ENCODE measurements at regions not wholly inside any gene's neighbourhood (a gene's known extent, or its start where the extent isn't known, plus 50 kb on each side); places are given as distances from the start of the nearest gene placed in this dataset.

DNA sequence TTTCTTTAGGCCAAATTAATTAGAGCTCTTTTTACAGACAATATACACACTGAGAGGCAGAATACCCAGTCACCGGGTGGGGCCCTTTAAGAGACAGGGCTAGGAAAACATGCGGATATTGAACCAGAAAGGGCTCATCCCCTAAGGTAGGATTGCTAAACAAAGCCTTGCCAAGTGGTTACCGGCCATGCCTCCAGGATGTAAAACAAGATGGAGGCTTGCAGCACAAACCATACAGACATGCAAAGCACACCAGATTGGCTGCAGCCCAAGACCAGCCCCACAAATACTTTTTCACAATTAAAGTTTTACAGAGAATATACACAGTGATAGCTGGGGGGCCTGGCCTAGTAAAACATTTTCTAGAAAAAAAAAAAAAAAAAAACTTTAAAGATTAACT is 210.0 kb downstream of the KLHL4 start:
- H3K4me3 ChIP-seq (ENCODE audit: low read depth, low read length): no peak overlapping the region
- TF ChIP-seq, protein P1, sequence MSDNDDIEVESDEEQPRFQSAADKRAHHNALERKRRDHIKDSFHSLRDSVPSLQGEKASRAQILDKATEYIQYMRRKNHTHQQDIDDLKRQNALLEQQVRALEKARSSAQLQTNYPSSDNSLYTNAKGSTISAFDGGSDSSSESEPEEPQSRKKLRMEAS (IDR thresholded peaks at IDR 0.05; ENCODE audit: low read depth, low read length): no peak
- no peak for TF ChIP-seq POLR2A (IDR thresholded peaks at IDR 0.05; ENCODE audit: extremely low read depth, insufficient read length)
- TF ChIP-seq MYC (IDR thresholded peaks at IDR 0.05; ENCODE audit: low read depth, low read length): no peak
- TF ChIP-seq, protein P2, sequence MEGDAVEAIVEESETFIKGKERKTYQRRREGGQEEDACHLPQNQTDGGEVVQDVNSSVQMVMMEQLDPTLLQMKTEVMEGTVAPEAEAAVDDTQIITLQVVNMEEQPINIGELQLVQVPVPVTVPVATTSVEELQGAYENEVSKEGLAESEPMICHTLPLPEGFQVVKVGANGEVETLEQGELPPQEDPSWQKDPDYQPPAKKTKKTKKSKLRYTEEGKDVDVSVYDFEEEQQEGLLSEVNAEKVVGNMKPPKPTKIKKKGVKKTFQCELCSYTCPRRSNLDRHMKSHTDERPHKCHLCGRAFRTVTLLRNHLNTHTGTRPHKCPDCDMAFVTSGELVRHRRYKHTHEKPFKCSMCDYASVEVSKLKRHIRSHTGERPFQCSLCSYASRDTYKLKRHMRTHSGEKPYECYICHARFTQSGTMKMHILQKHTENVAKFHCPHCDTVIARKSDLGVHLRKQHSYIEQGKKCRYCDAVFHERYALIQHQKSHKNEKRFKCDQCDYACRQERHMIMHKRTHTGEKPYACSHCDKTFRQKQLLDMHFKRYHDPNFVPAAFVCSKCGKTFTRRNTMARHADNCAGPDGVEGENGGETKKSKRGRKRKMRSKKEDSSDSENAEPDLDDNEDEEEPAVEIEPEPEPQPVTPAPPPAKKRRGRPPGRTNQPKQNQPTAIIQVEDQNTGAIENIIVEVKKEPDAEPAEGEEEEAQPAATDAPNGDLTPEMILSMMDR (IDR thresholded peaks at IDR 0.05; ENCODE audit: low read depth, low read length): no peak
- DNase-seq (ENCODE audit: low read depth): no peak

DNA sequence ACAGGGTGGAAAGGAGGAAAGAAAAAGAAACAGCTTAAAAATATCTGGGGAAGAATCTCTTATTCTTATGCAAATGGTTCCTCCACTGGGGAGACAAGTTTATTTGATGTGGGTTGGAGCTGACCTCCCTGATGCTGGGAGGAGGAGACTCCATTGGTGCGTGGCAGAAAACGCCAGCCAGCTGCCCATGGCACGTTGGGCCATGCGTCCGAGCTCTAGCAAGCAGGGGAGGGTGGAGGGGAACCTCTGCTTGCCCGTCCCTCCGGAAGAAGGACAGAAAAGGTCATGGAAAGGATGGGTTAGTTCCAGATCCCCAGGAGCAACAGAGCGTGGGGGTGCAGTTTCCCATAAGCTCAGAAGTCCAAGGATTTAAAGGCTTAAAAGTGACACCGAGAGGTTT is 210.4 kb downstream of the KLHL4 start:
- H3K4me3 ChIP-seq (ENCODE audit: low read depth, low read length): no peak overlapping the region
- DNase-seq (ENCODE audit: low read depth): no peak
- TF ChIP-seq, protein P2 (IDR thresholded peaks at IDR 0.05; ENCODE audit: low read depth, low read length): no peak
- TF ChIP-seq, protein P1 (IDR thresholded peaks at IDR 0.05; ENCODE audit: low read depth, low read length): no peak
- TF ChIP-seq MYC (IDR thresholded peaks at IDR 0.05; ENCODE audit: low read depth, low read length) (no peak), POLR2A (IDR thresholded peaks at IDR 0.05; ENCODE audit: extremely low read depth, insufficient read length) (no peak)

DNA sequence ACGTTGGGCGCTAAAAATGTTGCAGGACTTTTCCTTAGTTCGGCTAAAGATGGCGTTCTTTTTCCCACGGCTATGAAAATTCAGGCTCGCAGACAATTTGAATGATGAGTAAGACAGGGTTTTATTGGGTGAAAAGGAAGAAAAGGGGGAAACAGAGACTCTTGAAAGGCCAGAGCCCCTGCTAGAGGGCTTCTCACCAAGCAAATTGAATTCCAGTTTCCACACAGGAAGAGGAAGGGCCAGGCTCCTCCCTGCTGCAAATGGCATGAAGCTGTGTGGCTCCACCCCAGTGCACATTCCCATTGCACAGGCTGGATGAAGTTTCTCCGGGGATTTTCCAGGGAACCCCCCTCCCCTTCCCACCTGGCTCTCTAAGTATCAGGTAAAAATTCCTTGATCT is 210.9 kb downstream of the KLHL4 start:
- TF ChIP-seq, protein P2 (IDR thresholded peaks at IDR 0.05; ENCODE audit: low read depth, low read length): no peak
- no peak overlapping the region for H3K4me3 ChIP-seq (ENCODE audit: low read depth, low read length)
- DNase-seq (ENCODE audit: low read depth): no peak

DNA sequence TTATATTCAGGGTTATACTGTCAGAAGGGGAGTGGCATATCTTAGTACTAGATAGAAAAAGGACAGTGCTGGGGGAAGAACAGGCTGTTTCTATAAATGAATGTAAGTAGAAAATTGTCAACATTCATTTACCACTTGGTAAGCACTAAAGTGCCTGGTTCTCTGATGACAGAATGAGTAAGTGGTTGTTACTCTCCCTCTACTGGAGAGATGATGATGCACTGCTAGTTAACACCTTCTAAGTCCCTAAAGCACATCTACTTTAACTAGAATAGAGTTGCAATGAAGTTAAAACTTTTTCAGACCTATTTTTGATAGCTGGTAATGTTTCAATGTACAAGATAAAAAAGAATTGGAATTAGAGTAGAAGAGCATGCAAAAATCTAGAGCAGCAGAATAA is 214.5 kb downstream of the KLHL4 start:
- no peak overlapping the region for H3K4me3 ChIP-seq (ENCODE audit: low read depth, low read length)
- TF ChIP-seq, protein P2 (IDR thresholded peaks at IDR 0.05; ENCODE audit: low read depth, low read length): no peak
- no peak for TF ChIP-seq MYC (IDR thresholded peaks at IDR 0.05; ENCODE audit: low read depth, low read length)
- TF ChIP-seq, protein P1 (IDR thresholded peaks at IDR 0.05; ENCODE audit: low read depth, low read length): no peak
- TF ChIP-seq POLR2A (IDR thresholded peaks at IDR 0.05; ENCODE audit: extremely low read depth, insufficient read length): no peak
- no peak for DNase-seq (ENCODE audit: low read depth)

DNA sequence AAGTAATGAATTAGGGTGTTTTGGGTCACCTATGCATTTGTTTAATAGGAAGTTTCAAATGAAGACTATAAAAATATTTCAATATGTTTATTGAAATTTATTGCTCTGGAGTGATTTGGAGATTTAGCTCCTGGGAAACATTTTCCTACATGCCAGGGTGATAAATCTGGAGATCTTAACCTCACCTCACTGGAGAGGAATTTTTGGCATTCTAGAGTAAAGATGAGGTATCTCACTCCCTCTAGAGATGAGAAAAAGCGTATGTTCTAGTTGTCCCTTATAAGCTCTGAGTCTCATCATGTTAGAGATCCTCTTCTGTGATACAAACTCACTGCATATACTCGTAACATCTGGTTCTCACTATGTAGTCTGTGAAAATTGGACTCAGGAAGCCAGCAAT is 219.0 kb downstream of the KLHL4 start:
- DNase-seq (ENCODE audit: low read depth): no peak
- no peak overlapping the region for H3K4me3 ChIP-seq (ENCODE audit: low read depth, low read length)
- TF ChIP-seq, protein P2 (IDR thresholded peaks at IDR 0.05; ENCODE audit: low read depth, low read length): no peak

DNA sequence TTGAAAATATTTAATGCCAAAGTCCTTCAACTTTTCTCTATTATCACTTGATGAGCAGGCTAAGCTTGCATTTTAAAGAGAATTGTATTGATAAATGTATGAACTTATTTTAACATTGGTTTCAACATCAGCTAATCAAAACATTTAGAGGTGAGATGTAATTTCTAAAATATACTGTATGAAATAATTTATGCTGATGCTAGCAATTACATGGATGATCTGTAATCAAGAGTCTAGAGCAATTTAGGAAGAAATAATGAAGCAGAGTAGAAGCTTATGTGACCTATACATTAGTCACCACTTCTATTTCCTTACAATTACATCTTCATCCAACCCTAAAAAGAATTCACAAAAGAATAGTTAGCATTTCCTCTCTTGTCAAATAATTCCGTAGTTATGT is 226.8 kb downstream of the KLHL4 start:
- DNase-seq (ENCODE audit: low read depth): no peak
- TF ChIP-seq, protein P2 (IDR thresholded peaks at IDR 0.05; ENCODE audit: low read depth, low read length): no peak
- no peak for TF ChIP-seq MYC (IDR thresholded peaks at IDR 0.05; ENCODE audit: low read depth, low read length)
- TF ChIP-seq, protein P1 (IDR thresholded peaks at IDR 0.05; ENCODE audit: low read depth, low read length): no peak

More for the DNA sequence above, 226.8 kb downstream of the KLHL4 start:
- H3K4me3 ChIP-seq (ENCODE audit: low read depth, low read length): no peak overlapping the region

All from NB4 (cell line).